ENCODE measurements at regions not wholly inside any gene's neighbourhood (a gene's known extent, or its start where the extent isn't known, plus 50 kb on each side); places are given as distances from the start of the nearest gene placed in this dataset.

DNA sequence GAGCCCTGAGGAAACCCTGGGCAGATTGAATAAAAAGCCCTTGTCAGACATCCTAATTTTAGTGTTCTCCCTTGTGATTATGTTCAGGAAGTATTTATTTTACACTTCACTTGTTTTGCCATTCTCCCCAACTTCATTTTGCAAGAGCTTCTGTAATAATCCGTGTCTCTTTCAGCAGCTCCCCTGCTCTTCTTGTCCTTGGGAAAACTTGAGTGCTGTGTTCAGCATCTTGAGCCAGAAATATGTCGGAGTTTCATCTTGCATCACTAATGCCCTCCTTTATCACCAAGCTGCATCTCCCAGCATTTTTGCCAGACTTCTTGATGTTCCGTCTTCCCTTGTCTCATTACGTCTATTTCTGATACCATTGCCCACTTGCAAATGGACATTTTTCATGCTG lies 486.5 kb upstream of the EEF2KMT start:
- no peak overlapping the region for H3K27ac ChIP-seq
- ChIA-PET POLR2A (ENCODE audit: low non-redundant PET) (no interaction called here), CTCF (no interaction called here)
- TF ChIP-seq CTCF (conservative IDR thresholded peaks at IDR 0.05; ENCODE audit: low read depth), result no peak
- no peak for DNase-seq (ENCODE audit: low spot score)

GRCh38 chr16:5582529-5582928 lies 484.9 kb upstream of the EEF2KMT start:
- ChIA-PET POLR2A (ENCODE audit: low non-redundant PET) (no interaction called here), CTCF (no interaction called here)
- no peak for TF ChIP-seq CTCF (conservative IDR thresholded peaks at IDR 0.05; ENCODE audit: low read depth)
- H3K27ac ChIP-seq, result no peak overlapping the region
- no peak for DNase-seq (ENCODE audit: low spot score)

DNA sequence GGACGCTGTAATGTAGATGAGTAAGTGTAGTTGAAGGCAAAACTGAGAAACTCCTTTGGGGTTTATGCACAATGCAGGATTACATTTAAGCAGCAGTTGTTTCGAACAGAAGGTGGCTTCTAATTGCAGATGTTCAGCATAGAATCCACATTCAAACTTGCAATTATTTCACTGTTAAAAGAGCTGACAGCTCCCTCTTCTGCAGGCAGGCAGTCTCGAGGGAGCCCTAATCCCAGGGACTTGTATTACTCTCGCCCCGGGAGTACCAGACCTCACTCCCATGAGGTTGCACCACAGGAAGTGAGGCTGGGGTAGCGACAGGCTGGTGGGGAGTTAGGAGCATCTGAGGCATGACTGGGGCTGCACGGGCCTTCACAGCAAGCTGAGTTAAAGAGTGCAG lies 484.3 kb upstream of the EEF2KMT start:
- POLR2A ChIA-PET (ENCODE audit: low non-redundant PET), result no interaction called here
- no peak for TF ChIP-seq CTCF (conservative IDR thresholded peaks at IDR 0.05; ENCODE audit: low read depth)
- no peak overlapping the region for H3K27ac ChIP-seq
- no peak for DNase-seq (ENCODE audit: low spot score)
- CTCF ChIA-PET, result no interaction called here

DNA sequence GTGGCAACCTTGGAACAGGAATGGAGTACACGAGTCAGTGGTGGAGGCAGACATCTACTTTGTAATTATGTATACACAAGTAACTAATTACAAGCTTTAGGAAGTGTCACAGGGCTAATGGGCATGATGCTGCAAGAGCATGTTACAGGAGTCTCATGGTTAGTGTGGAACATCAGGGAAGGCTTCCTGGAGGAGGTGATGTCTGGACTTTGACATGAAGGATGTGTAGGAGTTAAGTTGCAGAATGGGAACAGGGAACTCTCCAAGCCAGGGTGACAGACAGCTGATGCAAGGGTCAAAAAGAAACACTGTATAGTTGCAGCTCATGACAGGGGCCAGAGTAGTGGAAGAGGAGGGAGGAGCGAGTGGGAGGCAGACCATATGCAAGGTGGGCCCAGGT lies 483.8 kb upstream of the EEF2KMT start:
- ChIA-PET POLR2A (ENCODE audit: low non-redundant PET) (no interaction called here), CTCF (no interaction called here)
- no peak for TF ChIP-seq CTCF (conservative IDR thresholded peaks at IDR 0.05; ENCODE audit: low read depth)

GRCh38 chr16:5580772-5581171 lies 483.2 kb upstream of the EEF2KMT start:
- no peak for DNase-seq (ENCODE audit: low spot score)
- ChIA-PET POLR2A (ENCODE audit: low non-redundant PET) (no interaction called here), CTCF (no interaction called here)
- no peak overlapping the region for H3K27ac ChIP-seq
- TF ChIP-seq CTCF (conservative IDR thresholded peaks at IDR 0.05; ENCODE audit: low read depth), result no peak

More for the DNA sequence above, 483.8 kb upstream of the EEF2KMT start:
- DNase-seq (ENCODE audit: low spot score), result no peak
- no peak overlapping the region for H3K27ac ChIP-seq

- POLR2A ChIA-PET (ENCODE audit: low non-redundant PET), result no interaction called here
- DNase-seq (ENCODE audit: low spot score), result no peak
- H3K27ac ChIP-seq, result no peak overlapping the region
- TF ChIP-seq CTCF (conservative IDR thresholded peaks at IDR 0.05; ENCODE audit: low read depth), result no peak
- CTCF ChIA-PET, result no interaction called here
Measured at GRCh38 chr16:5580296-5580695, 482.7 kb upstream of the EEF2KMT start.

GRCh38 chr16:5578980-5579379 lies 481.4 kb upstream of the EEF2KMT start:
- POLR2A ChIA-PET (ENCODE audit: low non-redundant PET), result no interaction called here
- no peak overlapping the region for H3K27ac ChIP-seq

More at GRCh38 chr16:5578980-5579379, 481.4 kb upstream of the EEF2KMT start:
- no peak for TF ChIP-seq CTCF (conservative IDR thresholded peaks at IDR 0.05; ENCODE audit: low read depth)
- DNase-seq (ENCODE audit: low spot score), result no peak
- CTCF ChIA-PET, result no interaction called here

Measured in RWPE1 (cell line).